HFFc6 (cell line): ENCODE measurements at regions not wholly inside any gene's neighbourhood (a gene's known extent, or its start where the extent isn't known, plus 50 kb on each side); places are given as distances from the start of the nearest gene placed in this dataset.
"Not testable (repeated sequence)": the region's sequence is repeated elsewhere in the genome, so short reads cannot be mapped to it uniquely, and the experiment has no call there.

Source experiments
- DNase-seq: peaks from one replicate; pipeline ENCODE4 v3.0.0-alpha.2; 2018
- H3K27ac Mint-ChIP-seq: 2 replicates; pipeline ENCODE4 v1.8.0; 2020; ENCODE audit warnings: mild to moderate bottlenecking, mixed read lengths
- H3K27me3 Mint-ChIP-seq: 2 replicates; pipeline ENCODE4 v1.8.0; 2021; ENCODE audit warnings: mild to moderate bottlenecking, moderate library complexity, mixed read lengths; ENCODE audit not compliant: insufficient read depth
- H3K36me3 Mint-ChIP-seq: 2 replicates; pipeline ENCODE4 v1.8.0; 2021; ENCODE audit warnings: low read depth, mixed read lengths
- H3K4me1 Mint-ChIP-seq: 2 replicates; pipeline ENCODE4 v1.8.0; 2020; ENCODE audit warnings: low read depth, mixed read lengths
- H3K4me3 Mint-ChIP-seq: 2 replicates; pipeline ENCODE4 v1.8.0; 2020; ENCODE audit warnings: mild to moderate bottlenecking, moderate library complexity, mixed read lengths
- H3K9me3 Mint-ChIP-seq: 2 replicates; pipeline ENCODE4 v1.8.0; 2020; ENCODE audit warnings: mild to moderate bottlenecking, mixed read lengths
- CTCF ChIP-seq: fragments of 200-600 bp; sonication (generic); IDR thresholded peaks from 2 replicates; pipeline ENCODE4 v1.5.0; 2021; ENCODE audit warnings: antibody characterized with exemption, mild to moderate bottlenecking

DNA sequence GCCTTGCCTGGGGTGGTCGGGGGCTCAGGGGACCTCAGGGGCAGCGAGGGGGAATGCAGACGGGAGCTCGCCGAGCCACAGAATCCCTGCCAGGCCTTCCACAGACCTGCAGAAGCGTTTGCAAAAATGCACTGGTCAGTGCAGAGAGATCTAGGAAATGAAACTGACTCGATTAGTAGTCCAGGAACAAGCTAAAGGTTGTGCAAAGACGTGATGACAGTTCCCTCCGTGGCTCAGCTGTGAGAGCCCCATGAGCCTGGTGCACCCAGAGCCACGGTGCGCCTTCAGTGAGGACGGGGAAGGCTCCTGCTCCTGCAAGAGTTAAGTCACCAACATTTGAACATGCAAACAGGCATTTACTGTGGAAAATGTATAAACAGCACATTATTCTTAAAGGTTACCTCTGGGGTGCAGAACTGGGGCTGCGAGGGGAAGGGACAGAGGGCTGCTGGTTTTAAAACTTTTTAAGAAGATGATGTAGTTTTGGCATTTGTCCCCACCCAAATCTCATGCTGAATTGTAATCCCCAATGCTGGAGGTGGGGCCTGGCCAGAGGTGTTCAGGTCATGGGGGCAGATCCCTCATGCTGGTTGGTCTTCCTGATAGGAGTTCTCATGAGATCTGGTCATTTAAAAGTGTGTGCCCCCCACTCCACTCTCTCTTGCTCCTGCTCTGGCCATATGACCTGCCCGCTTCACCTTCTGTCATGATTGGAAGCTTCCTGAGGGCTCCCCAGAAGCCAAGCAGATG is 147.3 kb downstream of the DLL1 start:
- Mint-ChIP-seq H3K4me3 (no peak overlapping the region), H3K4me1 (no peaks in the 10 kb centered on the region), H3K36me3 (peaks cover 12% of the 10 kb centered on the region), H3K27ac (no peak overlapping the region), H3K27me3 (no peaks in the 10 kb centered on the region; the same call in 1 of the 2 replicates), H3K9me3 (peaks cover 62% of the 10 kb centered on the region)
- no peak for DNase-seq
- no peak for TF ChIP-seq CTCF

GRCh38 chr6:170142559-170142958 is 148.3 kb downstream of the DLL1 start:
- Mint-ChIP-seq H3K27me3 (no peaks in the 10 kb centered on the region), H3K9me3 (peaks cover 60% of the 10 kb centered on the region), H3K36me3 (peaks cover 16% of the 10 kb centered on the region), H3K4me3 (no peak overlapping the region), H3K4me1 (no peaks in the 10 kb centered on the region), H3K27ac (no peak overlapping the region)
- no peak for DNase-seq
- TF ChIP-seq CTCF: no peak

DNA sequence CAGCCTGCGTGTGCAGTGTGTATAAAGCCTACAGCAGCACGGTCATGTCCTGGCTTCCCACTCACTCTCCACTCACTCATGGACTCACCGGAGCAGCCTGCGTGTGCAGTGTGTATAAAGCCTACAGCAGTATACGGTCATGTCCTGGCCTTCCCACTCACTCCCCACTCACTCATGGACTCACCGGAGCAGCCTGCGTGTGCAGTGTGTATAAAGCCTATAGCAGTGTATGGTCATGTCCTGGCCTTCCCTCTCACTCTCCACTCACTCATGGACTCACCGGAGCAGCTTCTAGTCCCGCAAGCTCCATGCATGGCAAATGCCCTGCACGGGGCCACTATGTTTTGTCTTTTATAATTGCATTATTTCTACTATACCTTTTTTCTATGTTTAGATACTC is 149.8 kb downstream of the DLL1 start:
- not testable (repeated sequence) for H3K27me3 Mint-ChIP-seq, H3K4me1 Mint-ChIP-seq, DNase-seq, H3K4me3 Mint-ChIP-seq, H3K27ac Mint-ChIP-seq
- H3K9me3 Mint-ChIP-seq: peaks cover 59% of the 10 kb centered on the region
- peaks cover 16% of the 10 kb centered on the region for H3K36me3 Mint-ChIP-seq

- no peaks in the 10 kb centered on the region for H3K27me3 Mint-ChIP-seq
These were observed 150.7 kb downstream of the DLL1 start for GRCh38 chr6:170140129-170140528.

GRCh38 chr6:170139531-170139930 is 151.3 kb downstream of the DLL1 start:
- H3K27me3 Mint-ChIP-seq: no peaks in the 10 kb centered on the region
- no peak for DNase-seq
- no peak overlapping the region for H3K4me3 Mint-ChIP-seq
- H3K9me3 Mint-ChIP-seq: peaks cover 68% of the 10 kb centered on the region
- no peaks in the 10 kb centered on the region for H3K4me1 Mint-ChIP-seq
- H3K27ac Mint-ChIP-seq: no peak overlapping the region
- TF ChIP-seq CTCF: no peak
- peaks cover 15% of the 10 kb centered on the region for H3K36me3 Mint-ChIP-seq

More at GRCh38 chr6:170140129-170140528, 150.7 kb downstream of the DLL1 start:
- no peak for DNase-seq
- Mint-ChIP-seq H3K27ac (no peak overlapping the region), H3K9me3 (peaks cover 63% of the 10 kb centered on the region), H3K36me3 (peaks cover 19% of the 10 kb centered on the region), H3K4me3 (no peak overlapping the region), H3K4me1 (no peaks in the 10 kb centered on the region)
- TF ChIP-seq CTCF: no peak

DNA sequence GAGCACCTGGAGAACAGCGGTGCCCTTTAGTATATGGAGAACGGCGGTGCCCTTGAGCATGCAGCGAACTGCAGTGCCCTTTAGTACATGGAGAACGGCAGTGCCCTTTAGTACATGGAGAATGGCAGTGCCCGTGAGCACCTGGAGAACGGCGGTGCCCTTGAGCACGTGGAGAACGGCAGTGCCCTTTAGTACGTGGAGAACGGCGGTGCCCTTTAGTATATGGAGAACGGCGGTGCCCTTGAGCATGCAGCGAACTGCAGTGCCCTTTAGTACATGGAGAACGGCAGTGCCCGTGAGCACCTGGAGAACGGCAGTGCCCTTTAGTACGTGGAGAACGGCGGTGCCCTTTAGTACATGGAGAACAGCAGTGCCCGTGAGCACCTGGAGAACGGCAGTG is 151.8 kb downstream of the DLL1 start:
- not testable (repeated sequence) for H3K27me3 Mint-ChIP-seq, H3K4me1 Mint-ChIP-seq, H3K27ac Mint-ChIP-seq, DNase-seq, H3K4me3 Mint-ChIP-seq
- H3K36me3 Mint-ChIP-seq: peaks cover 14% of the 10 kb centered on the region
- H3K9me3 Mint-ChIP-seq: peaks cover 66% of the 10 kb centered on the region
